GM12875 (cell line): ENCODE measurements at regions not wholly inside any gene's neighbourhood (a gene's known extent, or its start where the extent isn't known, plus 50 kb on each side); places are given as distances from the start of the nearest gene placed in this dataset.
"Not testable (repeated sequence)": the region's sequence is repeated elsewhere in the genome, so short reads cannot be mapped to it uniquely, and the experiment has no call there.

Experiments used
- H3K4me3 ChIP-seq: one replicate; pipeline ENCODE4 v1.5.1; 2011; ENCODE audit warnings: low read depth, low read length, control low read depth
- CTCF ChIP-seq: IDR thresholded peaks from 2 replicates; pipeline ENCODE4 v1.5.1; 2011; ENCODE audit warnings: low read depth, mild to moderate bottlenecking, control low read depth, inconsistent platforms, low read length, moderate library complexity, borderline replicate concordance; ENCODE audit not compliant: insufficient read depth

GRCh38 chr3:21913791-21914190 lies 162.8 kb upstream of the ZNF385D start:
- no peak overlapping the region for H3K4me3 ChIP-seq
- TF ChIP-seq CTCF, result no peak

GRCh38 chr3:21914451-21914850 lies 163.4 kb upstream of the ZNF385D start:
- H3K4me3 ChIP-seq, result no peak overlapping the region
- no peak for TF ChIP-seq CTCF

- no peak for TF ChIP-seq CTCF
- H3K4me3 ChIP-seq, result no peak overlapping the region
Measured at GRCh38 chr3:21919383-21919782, 168.4 kb upstream of the ZNF385D start.

- no peak for TF ChIP-seq CTCF
Measured at GRCh38 chr3:21920421-21920861, 169.4 kb upstream of the ZNF385D start.

GRCh38 chr3:21923156-21923555 lies 172.1 kb upstream of the ZNF385D start:
- not testable (repeated sequence) for H3K4me3 ChIP-seq

More at GRCh38 chr3:21920421-21920861, 169.4 kb upstream of the ZNF385D start:
- no peak overlapping the region for H3K4me3 ChIP-seq

- TF ChIP-seq CTCF, result no peak
- H3K4me3 ChIP-seq, result no peak overlapping the region
Measured at GRCh38 chr3:21927261-21927660, 176.3 kb upstream of the ZNF385D start.

GRCh38 chr3:21934591-21934990 lies 183.6 kb upstream of the ZNF385D start:
- H3K4me3 ChIP-seq, result no peak overlapping the region
- no peak for TF ChIP-seq CTCF

- H3K4me3 ChIP-seq, result no peak overlapping the region
- TF ChIP-seq CTCF, result no peak
Measured at GRCh38 chr3:21936207-21936606, 185.2 kb upstream of the ZNF385D start.
